ENCODE measurements at regions not wholly inside any gene's neighbourhood (a gene's known extent, or its start where the extent isn't known, plus 50 kb on each side); places are given as distances from the start of the nearest gene placed in this dataset.
"Not testable (repeated sequence)": the region's sequence is repeated elsewhere in the genome, so short reads cannot be mapped to it uniquely, and the experiment has no call there.

DNA sequence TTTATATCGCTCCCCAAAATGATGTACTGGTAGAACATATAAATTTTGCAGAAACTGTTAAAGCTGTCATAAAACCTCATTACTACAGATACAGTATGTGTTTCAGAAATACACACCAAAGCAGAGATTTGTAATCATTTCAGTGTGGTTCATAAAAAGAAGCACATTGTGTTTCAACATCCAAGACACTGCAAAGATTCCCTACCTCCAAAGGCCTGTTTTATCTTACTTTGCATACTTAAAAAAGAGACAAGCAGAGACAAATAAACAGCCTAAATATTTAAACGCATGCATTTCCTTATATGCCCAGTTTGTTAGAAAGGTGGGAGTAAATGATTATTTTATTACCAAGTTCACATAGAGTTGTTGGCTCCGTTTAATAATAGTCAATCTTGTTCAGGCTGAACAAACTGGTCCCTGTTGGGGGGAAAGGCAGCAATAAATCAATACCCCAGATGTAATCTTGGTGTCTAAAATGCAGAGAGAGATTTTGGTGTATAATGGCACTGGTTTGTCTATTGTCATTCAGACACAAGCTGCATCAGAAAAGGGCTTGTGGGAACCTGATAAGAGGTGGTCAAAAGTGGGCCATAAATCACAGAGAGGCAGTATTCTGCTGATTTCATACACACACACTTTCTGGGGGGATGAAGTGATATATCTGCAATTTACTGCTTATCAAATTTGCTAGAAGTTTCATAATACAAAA is 321.4 kb upstream of the ETAA1 start:
- in situ Hi-C loops (cut with HindIII; ENCODE audit: low pct_unique_long_range_greater_than_20kb, low sequenced_read_pairs), result no loop called here
- DNase-seq (ENCODE audit: low read depth), result no peak

DNA sequence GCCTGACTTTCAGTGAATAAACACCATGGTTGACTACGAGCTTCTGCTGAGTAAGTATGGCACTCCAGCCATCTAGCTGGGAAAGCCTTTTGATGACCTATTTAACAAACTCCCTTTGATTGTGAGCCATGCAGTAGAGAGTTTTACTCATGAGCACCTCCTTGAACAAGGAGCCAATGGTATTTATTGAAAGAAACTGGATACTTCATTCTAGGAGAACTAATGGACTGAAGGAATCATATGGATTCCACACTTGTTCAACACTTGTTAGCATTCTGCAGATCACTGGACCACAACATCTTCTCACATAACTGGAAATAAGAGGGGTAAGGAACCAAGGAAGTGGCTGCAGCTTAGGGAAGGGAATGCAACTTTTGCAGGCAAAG is 320.9 kb upstream of the ETAA1 start:
- peak; percentile 3 for DNase-seq (ENCODE audit: low read depth)
- in situ Hi-C loops (cut with HindIII; ENCODE audit: low pct_unique_long_range_greater_than_20kb, low sequenced_read_pairs), result no loop called here

DNA sequence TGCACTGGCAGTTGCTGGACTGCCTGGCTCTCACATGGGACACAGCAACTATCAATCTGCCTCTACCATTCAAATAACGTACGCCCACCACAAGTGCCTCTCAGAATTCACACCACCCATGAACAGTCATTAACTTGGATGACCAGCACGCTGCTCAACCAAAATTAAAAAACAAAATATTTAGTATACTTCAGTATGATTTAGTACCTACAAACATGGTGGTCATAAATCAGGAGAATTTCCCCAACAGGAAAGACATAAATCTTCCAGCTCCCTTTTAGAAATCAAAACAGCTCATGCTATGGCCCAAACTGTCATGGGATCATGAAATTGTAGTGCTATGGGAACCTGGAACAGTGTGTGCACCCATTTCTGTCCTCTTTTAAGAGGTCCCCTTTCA is 317.4 kb upstream of the ETAA1 start:
- in situ Hi-C loops (cut with HindIII; ENCODE audit: low pct_unique_long_range_greater_than_20kb, low sequenced_read_pairs), result no loop called here

DNA sequence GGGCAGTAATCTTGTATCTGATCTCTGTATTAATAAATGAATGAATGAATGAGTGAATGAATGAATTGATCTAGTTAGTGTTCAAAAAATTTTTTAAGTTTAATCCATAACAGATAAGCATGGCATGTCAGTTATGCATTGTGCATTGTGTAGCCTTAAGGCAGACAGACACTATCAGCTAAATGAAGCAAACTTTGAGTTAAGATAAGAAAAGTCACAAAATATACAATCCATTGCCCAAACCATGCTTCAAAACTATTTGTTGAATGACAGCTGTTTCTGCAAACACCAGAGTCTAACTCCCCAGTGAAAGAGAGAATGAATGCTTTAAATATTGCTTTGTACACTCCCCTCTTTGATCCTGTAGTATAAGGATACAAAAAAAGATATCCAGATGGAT is 314.3 kb upstream of the ETAA1 start:
- DNase-seq (ENCODE audit: low read depth), result no peak
- in situ Hi-C loops (cut with HindIII; ENCODE audit: low pct_unique_long_range_greater_than_20kb, low sequenced_read_pairs), result no loop called here

More for the DNA sequence above, 317.4 kb upstream of the ETAA1 start:
- no peak for DNase-seq (ENCODE audit: low read depth)

DNA sequence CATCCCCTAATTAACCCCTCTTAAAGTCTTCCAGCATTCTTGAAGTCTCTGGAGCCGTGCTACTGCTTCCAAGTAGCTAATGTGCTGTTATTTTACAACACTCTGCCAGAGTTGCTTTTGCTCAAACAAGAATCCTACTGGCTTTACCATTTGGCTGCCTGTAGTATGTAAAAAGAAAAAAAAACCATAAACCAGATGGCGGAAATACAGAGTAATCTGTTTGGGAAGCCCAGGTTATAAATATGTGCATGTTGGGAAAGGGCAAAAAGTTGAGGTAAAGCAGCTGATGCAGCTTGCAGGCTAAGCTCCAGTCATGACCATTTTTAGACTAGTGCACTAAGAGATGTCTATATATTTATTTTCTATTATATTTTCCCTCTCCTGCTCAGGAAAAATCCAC is 313.2 kb upstream of the ETAA1 start:
- DNase-seq (ENCODE audit: low read depth), result no peak
- in situ Hi-C loops (cut with HindIII; ENCODE audit: low pct_unique_long_range_greater_than_20kb, low sequenced_read_pairs), result no loop called here

DNA sequence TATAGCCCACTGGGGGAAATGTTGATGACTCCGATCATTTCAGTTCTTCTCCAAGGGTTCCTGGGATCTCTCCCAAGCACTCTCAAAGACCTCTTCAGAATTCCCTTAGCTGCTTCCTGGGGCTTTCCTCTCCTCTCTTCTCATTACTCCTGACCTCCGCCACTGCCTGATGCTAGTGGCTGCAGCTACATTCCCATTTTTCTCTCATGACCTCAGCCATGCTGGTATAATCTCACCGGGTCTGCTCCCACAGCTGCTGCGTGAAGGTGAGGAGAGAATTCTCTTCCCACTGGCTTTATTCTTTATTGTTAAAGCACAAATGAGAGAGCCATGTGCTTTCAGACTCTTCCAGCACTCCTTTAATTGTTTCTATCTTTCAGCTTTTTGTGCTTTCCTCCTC is 312.0 kb upstream of the ETAA1 start:
- in situ Hi-C loops (cut with HindIII; ENCODE audit: low pct_unique_long_range_greater_than_20kb, low sequenced_read_pairs), result no loop called here

DNA sequence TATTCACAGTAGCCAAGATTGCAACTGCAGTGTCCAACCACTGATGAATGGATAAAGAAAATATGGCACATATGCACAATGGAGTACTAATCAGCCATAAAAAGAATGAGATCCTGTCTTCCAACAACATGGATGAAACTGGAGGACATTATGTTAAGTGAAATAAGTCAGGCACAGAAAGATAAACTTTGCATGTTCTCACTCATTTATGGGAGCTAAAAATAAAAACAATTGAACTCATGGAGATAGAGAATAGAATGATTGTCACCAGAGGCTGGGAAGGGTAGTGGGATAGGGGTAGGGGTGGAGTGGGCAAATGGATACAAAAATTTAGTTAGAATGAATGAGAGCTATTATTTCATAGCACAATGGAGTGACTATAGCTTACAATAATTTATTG is 305.5 kb upstream of the ETAA1 start:
- DNase-seq (ENCODE audit: low read depth), result no peak
- in situ Hi-C loops (cut with HindIII; ENCODE audit: low pct_unique_long_range_greater_than_20kb, low sequenced_read_pairs), result no loop called here

More for the DNA sequence above, 312.0 kb upstream of the ETAA1 start:
- no peak for DNase-seq (ENCODE audit: low read depth)

DNA sequence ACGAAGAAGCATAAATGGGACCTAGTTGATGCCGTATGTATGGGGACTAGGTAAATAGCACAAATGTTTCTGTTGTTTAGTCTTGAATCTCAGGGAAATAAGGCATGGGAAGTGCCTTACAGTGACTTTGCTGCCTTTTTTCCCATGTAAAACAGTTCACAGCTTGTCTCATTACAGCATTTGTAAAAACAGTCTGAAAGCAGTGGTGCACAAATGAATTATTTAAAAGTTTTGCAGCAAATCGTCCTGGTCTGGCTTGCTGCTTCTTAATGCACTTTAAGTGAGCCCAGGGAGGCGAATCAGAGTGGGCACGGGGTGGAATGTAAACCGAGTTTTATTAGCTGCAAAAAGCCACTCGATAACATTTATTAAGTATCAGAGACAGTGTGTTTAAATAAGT is 302.0 kb upstream of the ETAA1 start:
- in situ Hi-C loops (cut with HindIII; ENCODE audit: low pct_unique_long_range_greater_than_20kb, low sequenced_read_pairs), result no loop called here
- no peak for DNase-seq (ENCODE audit: low read depth)

DNA sequence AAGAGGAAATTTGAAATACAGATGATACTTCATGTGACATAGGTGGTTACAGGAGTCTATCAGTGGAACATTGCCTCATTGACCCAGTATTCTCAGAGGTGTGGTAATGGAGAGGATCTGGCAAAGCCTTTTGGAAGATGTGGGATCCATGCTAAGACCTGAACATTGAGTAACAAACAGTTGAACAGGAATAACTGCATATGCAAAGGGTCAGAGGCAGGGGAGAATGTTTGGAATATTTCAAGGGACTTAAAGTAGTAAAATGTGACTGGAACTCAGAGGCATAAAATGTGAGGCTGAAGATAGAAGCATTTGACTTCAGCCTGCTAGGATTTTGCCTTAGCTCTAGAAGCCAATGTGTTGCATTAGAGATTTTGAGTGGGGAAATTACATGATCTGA is 300.2 kb upstream of the ETAA1 start:
- no peak for DNase-seq (ENCODE audit: low read depth)
- in situ Hi-C loops (cut with HindIII; ENCODE audit: low pct_unique_long_range_greater_than_20kb, low sequenced_read_pairs), result no loop called here

DNA sequence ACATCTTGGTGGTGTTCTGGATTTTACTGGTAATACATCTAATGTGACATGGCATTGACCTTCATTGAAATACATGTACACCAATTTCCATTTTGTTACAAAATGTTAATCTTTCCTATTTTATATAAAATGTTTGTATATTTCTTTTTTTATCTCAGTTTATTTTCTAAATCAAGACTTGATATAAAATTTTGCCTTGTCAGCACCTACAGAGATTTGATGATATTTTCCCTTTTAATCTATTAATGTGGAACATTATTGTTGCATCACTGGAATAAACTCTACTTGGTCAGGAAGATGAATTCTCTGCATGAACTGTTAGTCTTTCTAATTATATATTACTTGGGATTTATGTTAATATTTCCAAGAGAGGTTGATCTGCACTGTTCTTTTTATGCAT is 294.0 kb upstream of the ETAA1 start:
- in situ Hi-C loops (cut with HindIII; ENCODE audit: low pct_unique_long_range_greater_than_20kb, low sequenced_read_pairs), result no loop called here
- DNase-seq (ENCODE audit: low read depth), result no peak

DNA sequence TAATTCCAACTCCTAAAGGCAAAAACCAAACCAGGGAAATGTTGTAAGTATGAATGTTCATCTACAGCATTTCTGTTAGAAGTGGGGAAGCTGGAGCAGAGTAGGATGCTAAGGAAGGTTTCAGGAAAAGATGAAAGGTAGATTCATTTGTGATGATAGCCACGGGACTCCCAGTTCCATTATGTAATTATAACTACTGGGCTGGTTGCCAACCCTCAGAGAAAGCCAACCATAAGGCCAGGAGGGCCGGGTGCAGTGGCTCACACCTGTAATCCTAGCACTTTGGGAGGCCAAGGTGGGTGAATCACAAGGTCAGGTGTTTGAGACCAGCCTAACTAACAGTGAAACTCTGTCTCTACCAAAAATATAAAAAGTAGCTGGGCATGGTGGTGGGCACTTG is 288.9 kb upstream of the ETAA1 start:
- in situ Hi-C loops (cut with HindIII; ENCODE audit: low pct_unique_long_range_greater_than_20kb, low sequenced_read_pairs), result no loop called here
- DNase-seq (ENCODE audit: low read depth), result no peak

DNA sequence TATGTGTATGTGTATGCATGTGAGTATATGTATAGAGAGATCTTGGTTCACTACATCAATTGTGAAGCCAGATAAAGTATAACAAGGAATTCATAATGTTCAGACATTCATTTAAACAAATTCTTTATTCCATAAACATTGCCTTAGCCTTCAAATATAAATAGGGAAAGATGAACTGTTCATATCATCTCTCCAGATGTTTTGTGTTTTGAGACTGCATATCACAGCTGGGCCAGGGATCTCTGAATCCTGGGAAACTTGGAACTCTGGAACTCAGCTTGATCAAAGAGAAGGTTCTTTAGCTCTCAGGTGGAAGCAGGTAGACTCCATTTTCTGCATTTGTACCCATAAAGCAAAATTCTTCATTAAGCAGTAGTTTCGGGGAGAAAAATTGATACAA is 272.6 kb upstream of the ETAA1 start:
- DNase-seq (ENCODE audit: low read depth), result no peak
- in situ Hi-C loops (cut with HindIII; ENCODE audit: low pct_unique_long_range_greater_than_20kb, low sequenced_read_pairs), result no loop called here

DNA sequence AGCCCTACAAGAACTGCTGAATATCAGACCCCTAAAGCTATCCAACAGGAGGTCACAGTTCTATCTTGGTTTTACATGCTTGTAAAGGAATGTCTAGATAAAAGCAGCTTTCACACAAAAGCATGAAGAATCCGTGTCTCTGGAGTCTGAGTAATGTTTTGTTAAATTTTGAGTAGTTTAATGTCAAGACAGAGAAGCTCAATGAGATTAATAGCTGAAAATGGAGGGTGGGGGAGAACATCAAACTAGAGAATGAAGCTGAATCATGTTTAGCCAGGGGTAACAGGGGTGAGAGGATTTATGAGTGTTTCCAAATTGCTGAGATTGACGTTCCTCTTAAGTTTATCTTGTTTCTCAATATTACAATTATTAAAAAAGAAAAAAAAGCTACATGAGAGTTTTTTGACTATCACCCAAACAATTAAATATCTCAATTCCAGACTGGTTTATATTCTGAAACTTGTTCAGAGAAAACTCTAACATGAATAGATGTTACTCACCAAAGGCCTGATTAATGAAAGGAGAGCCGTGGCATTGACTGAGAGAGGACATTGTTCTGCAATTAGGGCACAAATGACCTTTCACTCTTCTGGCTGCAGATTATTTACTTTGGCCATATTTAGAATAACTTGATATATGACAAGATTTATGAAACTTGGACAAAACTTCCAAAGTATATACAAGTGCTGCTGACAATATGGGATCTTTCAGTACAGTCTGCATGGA is 266.4 kb upstream of the ETAA1 start:
- DNase-seq (ENCODE audit: low read depth), result peak; percentile 8
- in situ Hi-C loops (cut with HindIII; ENCODE audit: low pct_unique_long_range_greater_than_20kb, low sequenced_read_pairs), result no loop called here

DNA sequence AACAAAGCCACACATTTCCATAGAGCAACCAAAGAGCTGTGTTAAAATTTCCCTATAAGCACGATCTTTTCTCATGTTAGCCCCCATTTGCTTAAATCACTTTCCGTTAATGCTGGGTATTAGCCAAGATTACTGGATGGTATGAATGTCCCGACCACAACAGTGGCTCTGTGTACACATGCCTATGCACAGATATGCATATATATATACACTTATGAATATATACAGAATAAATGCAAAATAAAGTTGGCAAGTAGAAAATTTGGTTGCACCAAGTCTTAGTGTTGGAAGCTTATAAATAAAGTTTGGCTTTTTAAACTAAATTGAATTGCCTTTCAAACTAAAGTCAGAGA is 265.9 kb upstream of the ETAA1 start:
- in situ Hi-C loops (cut with HindIII; ENCODE audit: low pct_unique_long_range_greater_than_20kb, low sequenced_read_pairs), result no loop called here
- DNase-seq (ENCODE audit: low read depth), result no peak

DNA sequence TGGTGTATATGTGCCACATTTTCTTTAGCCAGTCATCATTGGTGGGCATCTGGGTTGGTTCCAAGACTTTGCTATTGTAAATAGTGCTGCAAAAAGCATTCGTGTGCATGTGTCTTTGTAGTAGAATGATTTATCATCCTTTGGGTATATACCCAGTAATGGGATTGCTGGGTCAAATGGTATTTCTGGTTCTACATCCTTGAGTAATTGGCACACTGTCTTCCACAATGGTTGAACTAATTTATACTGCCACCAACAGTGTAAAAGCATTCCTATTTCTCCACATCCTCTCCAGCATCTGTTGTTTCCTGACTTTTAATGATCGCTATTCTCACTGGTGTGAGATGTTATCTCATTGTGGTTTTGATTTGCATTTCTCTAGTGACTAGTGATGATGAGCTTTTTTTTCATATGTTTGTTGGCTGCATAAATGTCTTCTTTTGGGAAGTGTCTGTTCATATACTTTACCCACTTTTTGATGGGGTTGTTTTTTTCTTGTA is 264.6 kb upstream of the ETAA1 start:
- in situ Hi-C loops (cut with HindIII; ENCODE audit: low pct_unique_long_range_greater_than_20kb, low sequenced_read_pairs); DNase-seq (ENCODE audit: low read depth): not testable (repeated sequence)

DNA sequence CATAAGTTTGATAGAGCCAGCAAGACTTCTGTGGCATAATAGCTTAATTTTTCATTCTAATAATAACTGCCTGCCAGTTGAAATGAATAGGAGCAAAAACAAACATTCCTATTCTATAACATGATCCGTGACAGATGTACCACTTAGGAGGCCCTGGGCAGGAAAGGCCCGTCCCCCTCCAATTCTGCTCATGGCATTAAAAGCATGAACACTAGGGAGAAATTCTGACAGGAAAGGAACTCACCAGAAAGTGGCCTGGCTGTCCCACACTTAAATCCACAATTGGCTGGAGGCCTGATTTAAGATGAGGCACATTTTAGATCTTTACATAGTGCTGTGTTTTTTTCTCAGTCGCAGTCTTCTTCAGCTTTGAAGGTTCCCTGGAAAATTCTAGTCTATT is 261.9 kb upstream of the ETAA1 start:
- no peak for DNase-seq (ENCODE audit: low read depth)
- in situ Hi-C loops (cut with HindIII; ENCODE audit: low pct_unique_long_range_greater_than_20kb, low sequenced_read_pairs), result no loop called here

DNA sequence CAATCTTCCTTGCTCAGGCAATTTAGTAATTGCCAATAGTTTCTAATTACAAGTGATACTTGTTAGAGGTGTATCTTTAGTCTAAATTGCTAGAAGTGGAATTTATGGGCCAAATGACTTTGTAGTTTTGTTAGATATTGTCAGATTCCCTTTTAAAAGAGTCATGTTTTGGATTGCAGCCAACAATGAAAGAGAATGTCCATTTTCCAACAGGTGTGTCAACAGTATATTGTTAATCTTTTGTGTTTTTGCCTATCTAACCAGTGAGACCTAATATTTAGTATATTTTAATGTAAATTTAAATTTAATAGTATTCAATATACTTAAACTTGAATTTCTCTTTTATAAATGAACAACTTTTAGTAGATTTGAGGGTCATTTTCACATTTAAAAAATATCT is 259.4 kb upstream of the ETAA1 start:
- no peak for DNase-seq (ENCODE audit: low read depth)
- in situ Hi-C loops (cut with HindIII; ENCODE audit: low pct_unique_long_range_greater_than_20kb, low sequenced_read_pairs), result no loop called here

DNA sequence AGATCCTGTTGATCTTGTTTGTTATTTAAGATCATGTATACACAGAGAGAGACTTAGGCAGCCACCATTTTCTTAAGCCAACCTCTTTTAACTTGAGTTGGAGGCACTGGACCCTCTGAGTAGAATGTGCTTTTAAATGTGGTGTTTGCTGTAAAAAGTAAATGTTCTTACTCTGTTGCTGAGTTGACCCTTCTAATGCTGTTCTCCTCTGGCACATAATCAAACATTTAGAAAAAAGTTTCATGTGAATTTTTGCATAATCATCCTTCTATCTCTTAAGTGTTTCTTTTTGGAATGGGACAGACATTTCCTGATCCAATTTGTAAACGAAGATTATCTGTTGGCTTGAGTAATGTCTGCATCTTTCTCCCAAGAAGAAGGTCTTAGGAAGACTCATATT is 255.1 kb upstream of the ETAA1 start:
- no peak for DNase-seq (ENCODE audit: low read depth)
- in situ Hi-C loops (cut with HindIII; ENCODE audit: low pct_unique_long_range_greater_than_20kb, low sequenced_read_pairs), result no loop called here

DNA sequence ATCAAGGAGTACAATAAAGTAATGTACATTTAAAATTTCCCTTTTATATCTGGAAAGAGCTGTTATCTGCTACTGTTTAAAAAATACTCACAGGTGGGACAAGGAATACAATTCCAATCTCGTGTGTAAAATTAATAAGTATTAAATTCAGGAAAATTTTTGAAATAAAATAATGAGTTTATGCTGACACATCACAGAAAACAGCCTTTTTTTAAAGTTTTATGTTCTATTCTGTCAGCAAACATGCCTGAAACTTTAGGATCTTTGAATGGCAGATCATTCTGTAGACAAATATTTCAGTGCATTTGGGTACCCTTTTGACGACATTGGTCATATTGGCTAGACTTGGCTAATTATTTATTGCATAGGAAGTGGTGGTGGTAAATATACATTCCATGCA is 254.4 kb upstream of the ETAA1 start:
- in situ Hi-C loops (cut with HindIII; ENCODE audit: low pct_unique_long_range_greater_than_20kb, low sequenced_read_pairs), result no loop called here
- DNase-seq (ENCODE audit: low read depth), result no peak

DNA sequence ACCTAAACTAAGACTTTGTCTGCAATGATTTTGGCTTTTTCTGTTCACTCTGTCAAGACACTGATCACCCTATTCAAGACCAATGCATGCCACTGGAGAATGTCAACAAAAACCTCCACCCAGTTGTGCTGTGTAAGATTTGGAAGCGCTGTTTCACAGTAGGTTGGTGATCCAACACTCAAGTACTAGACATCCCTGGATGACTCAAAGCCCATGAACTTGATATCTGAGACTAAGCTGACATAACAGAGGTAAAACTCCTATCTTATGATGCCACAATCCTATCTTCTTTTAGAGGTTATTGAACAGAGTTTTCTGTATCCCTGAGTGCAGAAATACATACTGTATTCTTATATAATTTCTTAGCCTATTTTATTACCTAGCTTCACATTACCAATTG is 251.3 kb upstream of the ETAA1 start:
- DNase-seq (ENCODE audit: low read depth), result no peak
- in situ Hi-C loops (cut with HindIII; ENCODE audit: low pct_unique_long_range_greater_than_20kb, low sequenced_read_pairs), result no loop called here

Measured in Caki2 (cell line).